ENCODE measurements at regions not wholly inside any gene's neighbourhood (a gene's known extent, or its start where the extent isn't known, plus 50 kb on each side); places are given as distances from the start of the nearest gene placed in this dataset.

- H2BK15ac ChIP-seq (ENCODE audit: low read depth, low read length), result no peak overlapping the region
- no peak overlapping the region for H3K4me3 Mint-ChIP-seq
- no peak overlapping the region for H3K56ac ChIP-seq (ENCODE audit: insufficient read length, low read depth, low read length)
- no peaks in the 10 kb centered on the region for H3K79me1 ChIP-seq (ENCODE audit: insufficient read depth, low read depth, low read length, poor library complexity, severe bottlenecking)
- no peaks in the 10 kb centered on the region for H3K9me3 ChIP-seq (ENCODE audit: control insufficient read depth, low read depth, low read length)
- no peak overlapping the region for H2BK12ac ChIP-seq (ENCODE audit: insufficient read length, low read depth, low read length)
- no peak overlapping the region for H3K18ac ChIP-seq (ENCODE audit: insufficient read length, low read depth, low read length)
- H4K8ac ChIP-seq (replicated peaks; ENCODE audit: insufficient read length, low read depth, low read length), result no peak overlapping the region
- no peak overlapping the region for H2AFZ ChIP-seq (ENCODE audit: low read length)
- H2BK5ac ChIP-seq (ENCODE audit: insufficient read length, low read length), result no peak overlapping the region
- H3K23ac ChIP-seq (ENCODE audit: insufficient read length, low read depth, low read length), result no peak overlapping the region
- no peak overlapping the region for H3T11ph ChIP-seq (ENCODE audit: low read length)
- no peaks in the 10 kb centered on the region for H4K20me1 ChIP-seq (ENCODE audit: control insufficient read depth, insufficient read depth, insufficient read length)
- H3K27ac ChIP-seq (ENCODE audit: insufficient read length, low read depth, low read length), result no peak overlapping the region
- no peak overlapping the region for H4K91ac ChIP-seq (ENCODE audit: insufficient read length, low read depth, low read length)
- no peaks in the 10 kb centered on the region for H3K27me3 ChIP-seq (ENCODE audit: insufficient read depth, low read length)
- H2BK20ac ChIP-seq (ENCODE audit: low read depth, low read length, poor library complexity, severe bottlenecking), result no peak overlapping the region
- no peaks in the 10 kb centered on the region for H3K27me3 Mint-ChIP-seq (ENCODE audit: low read depth)
- no peaks in the 10 kb centered on the region for H3K23me2 ChIP-seq (ENCODE audit: insufficient read length, low read depth, low read length, poor library complexity, severe bottlenecking)
- no peak overlapping the region for H2BK120ac ChIP-seq (ENCODE audit: low read depth, low read length, poor library complexity, severe bottlenecking)
- no peaks in the 10 kb centered on the region for H3K36me3 Mint-ChIP-seq (ENCODE audit: insufficient read depth in 1 of 3, low read depth in 3 of 3)
- H3K79me2 ChIP-seq (ENCODE audit: insufficient read depth, low read length), result no peaks in the 10 kb centered on the region
- H3K4me1 Mint-ChIP-seq, result no peaks in the 10 kb centered on the region
- no peak overlapping the region for H4K5ac ChIP-seq (ENCODE audit: insufficient read length, low read depth, low read length)
- no peaks in the 10 kb centered on the region for H3K4me1 ChIP-seq (ENCODE audit: insufficient read depth, low read length)
- no peak overlapping the region for H3K4me2 ChIP-seq (ENCODE audit: insufficient read depth, insufficient read length, low read length)
- no peaks in the 10 kb centered on the region for H3K9me3 Mint-ChIP-seq
- no peak for TF ChIP-seq CTCF (conservative IDR thresholded peaks at IDR 0.05)
- DNase-seq, result no peak
- no peak overlapping the region for H3K9ac ChIP-seq (ENCODE audit: extremely low read depth, insufficient read length, low read length)
- no peak overlapping the region for H3K27ac Mint-ChIP-seq
- no peak overlapping the region for H3K14ac ChIP-seq (ENCODE audit: insufficient read depth, low read length)
- H3K4ac ChIP-seq (ENCODE audit: low read depth, low read length), result no peak overlapping the region
- H2AK5ac ChIP-seq (ENCODE audit: insufficient read length, low read length), result no peak overlapping the region
Observed at GRCh38 chr2:18482666-18483065, 77.8 kb downstream of the RDH14 start.
